ENCODE measurements at regions not wholly inside any gene's neighbourhood (a gene's known extent, or its start where the extent isn't known, plus 50 kb on each side); places are given as distances from the start of the nearest gene placed in this dataset.

GRCh38 chr15:66649235-66649984, 52.6 kb upstream of the SMAD6 start:
- ChIA-PET CTCF (ENCODE audit: partially characterized antibody) (interaction anchor here (0.7 to 5.8 kb wide), 5 partner anchors 15 to 657 kb away, joined by 3 to 45 read pairs (median 3); no protein-coding TSS in a partner anchor), POLR2A (ENCODE audit: partially characterized antibody) (interaction anchor here (0.6 to 1.5 kb wide), 3 partner anchors 27 to 665 kb away, joined by 3 to 7 read pairs (median 3); no protein-coding TSS in a partner anchor)
- Histone ChIP-seq H3K4me3 (ENCODE audit: extremely low read depth in 1 of 4, insufficient read depth in 2 of 4, low read depth in 3 of 4, low read length in 4 of 4) (no peak overlapping the region), H2BK5ac (ENCODE audit: low read depth, low read length) (no peak overlapping the region), H2BK15ac (ENCODE audit: low read length) (no peak overlapping the region), H3K14ac (ENCODE audit: insufficient read length) (no peak overlapping the region), H3K18ac (ENCODE audit: extremely low read depth, low read length) (no peak overlapping the region), H2BK20ac (ENCODE audit: low read length) (0 out of 2 replicates have a peak overlapping the region, but pooled peaks have one; percentile 34), H3K36me3 (ENCODE audit: control insufficient read depth in 2 of 4, insufficient read depth in 4 of 4, low read length in 3 of 4) (no peaks in the 10 kb centered on the region), H4K8ac (ENCODE audit: extremely low read depth, insufficient read depth, low read length) (no peak overlapping the region), H3K27ac (ENCODE audit: low read depth, low read length) (no peak overlapping the region), H3K79me2 (ENCODE audit: control insufficient read depth in 1 of 2, insufficient read depth in 2 of 2, low read length in 2 of 2) (no peaks in the 10 kb centered on the region), H4K91ac (replicated peaks; ENCODE audit: insufficient read length, low read length) (no peak overlapping the region), H3K56ac (replicated peaks; ENCODE audit: insufficient read length, low read depth, low read length) (no peak overlapping the region), H3K23ac (ENCODE audit: insufficient read length) (no peak overlapping the region), H3K79me1 (ENCODE audit: low read depth, low read length) (no peaks in the 10 kb centered on the region), H4K20me1 (replicated peaks in 1 of 2; ENCODE audit: control insufficient read depth in 1 of 2, insufficient read depth in 2 of 2, low read length in 2 of 2) (no peaks in the 10 kb centered on the region), H3K4me1 (replicated peaks in 1 of 4; ENCODE audit: control insufficient read depth in 3 of 4, insufficient read depth in 4 of 4, low read length in 3 of 4) (peaks cover 0 to 11% (median 4%) of the 10 kb centered on the region in 4 experiments; a peak in 6 of 7 replicates), H3K9me3 (ENCODE audit: insufficient read depth in 2 of 2, low read depth in 1 of 2, low read length in 1 of 2) (no peaks in the 10 kb centered on the region), H4K5ac (ENCODE audit: insufficient read length, low read depth, low read length) (no peak overlapping the region), H3K4me2 (ENCODE audit: insufficient read depth in 1 of 2, low read depth in 2 of 2, low read length in 2 of 2) (no peak overlapping the region), H3K9ac (replicated peaks in 1 of 4; ENCODE audit: extremely low read depth in 1 of 4, low read depth in 3 of 4, low read length in 3 of 4) (no peak overlapping the region), H3K27me3 (replicated peaks in 1 of 4; ENCODE audit: control insufficient read depth in 3 of 4, extremely low read depth in 1 of 4, insufficient read depth in 3 of 4, low read length in 3 of 4) (no peaks in the 10 kb centered on the region), H3K23me2 (ENCODE audit: low read depth, low read length) (no peaks in the 10 kb centered on the region), H2AK5ac (ENCODE audit: low read depth, low read length) (no peak overlapping the region), H3K4ac (replicated peaks; ENCODE audit: insufficient read length, low read depth, low read length) (no peak overlapping the region), H2BK12ac (ENCODE audit: low read depth, low read length) (no peak overlapping the region), H2BK120ac (replicated peaks; ENCODE audit: low read depth, low read length) (no peak overlapping the region), H2AFZ (ENCODE audit: low read length) (0 out of 2 replicates have a peak overlapping the region, but pooled peaks have one; percentile 14)
- no peak for DNase-seq (ENCODE audit: low read depth in 1 of 2, low spot score in 2 of 2)
- no peak for FAIRE-seq
- 81% methylated on average over 9 of the region's 9 CpGs; no CpG with 5 or more reads in 1 of the 2 experiments for WGBS, 2 experiments (ENCODE audit: extremely low coverage in 1 of 2, insufficient coverage in 1 of 2, insufficient read length in 1 of 2, insufficient replicate concordance in 2 of 2, low coverage in 1 of 2, low lambda C conversion rate in 2 of 2, missing lambda C conversion rate in 1 of 2)
- no peak for TF ChIP-seq TCF12 (IDR thresholded peaks at IDR 0.05; ENCODE audit: low read depth, low read length)
- TF ChIP-seq NANOG (IDR thresholded peaks at IDR 0.05; ENCODE audit: insufficient read depth, low read depth, low read length, poor library complexity, severe bottlenecking), result no peak
- TF ChIP-seq ZNF274 (IDR thresholded peaks at IDR 0.05; ENCODE audit: borderline replicate concordance, extremely low read depth, low read length), result no peak
- no peak for TF ChIP-seq TAF1 (IDR thresholded peaks at IDR 0.05; ENCODE audit: low read depth, low read length)
- no peak for TF ChIP-seq KDM4A (IDR thresholded peaks at IDR 0.05; ENCODE audit: low read depth, low read length, severe bottlenecking)
- TF ChIP-seq CHD2 (IDR thresholded peaks at IDR 0.05; ENCODE audit: low read length), result no peak
- no peak for TF ChIP-seq HDAC2 (IDR thresholded peaks at IDR 0.05; ENCODE audit: borderline replicate concordance in 1 of 2, low read depth in 2 of 2, low read length in 2 of 2)
- TF ChIP-seq RXRA (IDR thresholded peaks at IDR 0.05; ENCODE audit: insufficient read depth, low read depth, low read length), result no peak
- no peak for TF ChIP-seq SIRT6 (IDR thresholded peaks at IDR 0.05; ENCODE audit: low read length)
- no peak for TF ChIP-seq CEBPB (IDR thresholded peaks at IDR 0.05; ENCODE audit: low read depth, low read length)
- no peak for TF ChIP-seq TAF7 (optimal IDR thresholded peaks at IDR 0.05; ENCODE audit: borderline replicate concordance, low read depth, low read length)
